ENCODE measurements at regions not wholly inside any gene's neighbourhood (a gene's known extent, or its start where the extent isn't known, plus 50 kb on each side); places are given as distances from the start of the nearest gene placed in this dataset.

DNA sequence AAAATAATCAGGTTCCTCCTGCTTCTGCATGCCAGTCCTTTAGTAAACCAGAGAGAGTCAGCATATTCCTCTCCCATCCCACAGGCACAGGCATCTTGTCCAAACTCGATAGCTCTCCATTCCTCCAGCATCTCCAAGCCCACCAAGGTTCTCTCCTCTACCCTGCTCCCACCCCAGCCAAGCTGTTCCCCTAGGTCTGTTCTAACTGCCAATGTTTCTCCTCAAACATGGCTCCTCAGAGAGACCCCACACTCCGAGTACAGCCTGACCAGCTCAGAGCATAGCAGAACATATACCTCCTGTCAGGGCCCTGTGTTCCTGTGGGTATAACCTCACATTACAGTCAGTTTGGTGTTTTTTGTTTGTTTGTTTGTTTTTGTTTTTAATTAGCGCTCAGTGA lies 177.8 kb downstream of the VEGFA start (continued):
- TF ChIP-seq ZKSCAN1 (IDR thresholded peaks at IDR 0.05; ENCODE audit: low read depth, low read length) (no peak), HDAC1 (IDR thresholded peaks at IDR 0.05) (peak in 1 of 2 experiments; percentile 52; a peak in 2 of 4 replicates), ZNF583 (CRISPR knock-in tag; IDR thresholded peaks at IDR 0.05) (peak; percentile 31; the same call in 1 of the 2 replicates), RBBP5 (IDR thresholded peaks at IDR 0.05; ENCODE audit: borderline replicate concordance, insufficient read depth, low read length, poor library complexity, severe bottlenecking) (no peak), ZNF3 (CRISPR knock-in tag; IDR thresholded peaks at IDR 0.05) (no peak), NFRKB (IDR thresholded peaks at IDR 0.05; ENCODE audit: low read depth) (0 out of 2 replicates have a peak, but pooled peaks have one; percentile 23)
- TF ChIP-seq, protein P1, sequence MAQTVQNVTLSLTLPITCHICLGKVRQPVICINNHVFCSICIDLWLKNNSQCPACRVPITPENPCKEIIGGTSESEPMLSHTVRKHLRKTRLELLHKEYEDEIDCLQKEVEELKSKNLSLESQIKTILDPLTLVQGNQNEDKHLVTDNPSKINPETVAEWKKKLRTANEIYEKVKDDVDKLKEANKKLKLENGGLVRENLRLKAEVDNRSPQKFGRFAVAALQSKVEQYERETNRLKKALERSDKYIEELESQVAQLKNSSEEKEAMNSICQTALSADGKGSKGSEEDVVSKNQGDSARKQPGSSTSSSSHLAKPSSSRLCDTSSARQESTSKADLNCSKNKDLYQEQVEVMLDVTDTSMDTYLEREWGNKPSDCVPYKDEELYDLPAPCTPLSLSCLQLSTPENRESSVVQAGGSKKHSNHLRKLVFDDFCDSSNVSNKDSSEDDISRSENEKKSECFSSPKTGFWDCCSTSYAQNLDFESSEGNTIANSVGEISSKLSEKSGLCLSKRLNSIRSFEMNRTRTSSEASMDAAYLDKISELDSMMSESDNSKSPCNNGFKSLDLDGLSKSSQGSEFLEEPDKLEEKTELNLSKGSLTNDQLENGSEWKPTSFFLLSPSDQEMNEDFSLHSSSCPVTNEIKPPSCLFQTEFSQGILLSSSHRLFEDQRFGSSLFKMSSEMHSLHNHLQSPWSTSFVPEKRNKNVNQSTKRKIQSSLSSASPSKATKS (CRISPR knock-in tag; IDR thresholded peaks at IDR 0.05): no peak

DNA sequence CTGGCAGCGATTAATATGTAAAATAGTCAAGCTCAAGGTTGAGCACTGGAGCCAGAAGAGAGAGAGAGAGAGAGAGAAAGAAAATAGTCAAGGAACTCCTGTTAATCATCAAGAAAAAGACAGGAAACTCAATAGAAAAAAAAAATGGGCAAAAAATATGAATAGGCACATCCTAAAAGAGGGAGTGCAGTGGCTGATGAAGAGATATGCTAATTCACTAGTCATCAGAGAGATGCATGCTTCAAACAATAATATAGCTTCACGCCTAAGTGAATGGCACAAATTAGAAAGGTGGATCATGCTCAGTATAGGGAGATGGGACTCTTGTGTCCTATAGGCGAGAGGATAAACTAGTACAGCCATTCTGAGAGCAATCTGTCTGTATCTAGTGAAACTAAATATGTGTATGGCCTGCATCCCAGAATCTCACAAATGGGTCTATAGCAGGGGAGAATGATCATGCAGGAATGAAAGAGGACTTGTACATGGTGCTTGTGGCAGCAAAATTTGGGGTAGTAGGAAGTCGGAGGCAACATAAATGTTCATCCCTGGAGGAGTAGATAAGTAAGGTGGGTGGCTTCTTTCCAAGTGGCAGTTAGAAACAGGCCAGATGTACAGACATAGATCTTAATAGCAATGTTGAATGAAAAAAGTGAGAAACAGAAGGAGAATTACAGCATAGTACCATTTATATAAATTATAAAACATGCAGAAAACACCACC lies 176.8 kb downstream of the VEGFA start:
- Histone ChIP-seq H3K4me2 (ENCODE audit: insufficient read depth, low read length) (peak overlapping the region; percentile 65), H3K4me3 (no peak overlapping the region), H3K4me1 (replicated peaks in 1 of 2; ENCODE audit: control insufficient read depth in 2 of 2, insufficient read depth in 2 of 2, low read length in 2 of 2) (peaks cover 23 to 58% of the 10 kb centered on the region in 2 experiments), H3K27me3 (ENCODE audit: control insufficient read depth in 2 of 2, insufficient read depth in 2 of 2, low read length in 2 of 2) (no peaks in the 10 kb centered on the region), H2AFZ (ENCODE audit: low read depth, low read length) (peak overlapping the region; percentile 66), H4K20me1 (replicated peaks; ENCODE audit: control insufficient read depth, insufficient read depth, low read length) (no peaks in the 10 kb centered on the region), H3K27ac (ENCODE audit: extremely low read depth, low read depth, low read length) (peak overlapping the region; percentile 72), H3K9me3 (replicated peaks; ENCODE audit: control insufficient read depth, insufficient read depth, low read depth, low read length) (peaks cover 10% of the 10 kb centered on the region; the same call in 1 of the 2 replicates), H3K9me1 (ENCODE audit: control insufficient read depth, insufficient read depth, low read length) (no peaks in the 10 kb centered on the region), H3K79me2 (ENCODE audit: control insufficient read depth, insufficient read depth, low read length) (no peaks in the 10 kb centered on the region), H3K9ac (ENCODE audit: insufficient read depth in 1 of 2, low read depth in 2 of 2, low read length in 2 of 2) (peak overlapping the region in 1 of 2 experiments; percentile 38; a peak in 2 of 4 replicates), H3K36me3 (ENCODE audit: control insufficient read depth, insufficient read depth, low read length) (no peaks in the 10 kb centered on the region)
- intact Hi-C loops (cut with micrococcal nuclease): loop anchor here (1.0 to 5.0 kb wide), 3 partner anchors 21 to 105 kb away; no protein-coding TSS in a partner anchor
- ChIA-PET POLR2A (interaction anchor here (1.2 to 1.7 kb wide), 2 partner anchors 10 to 18 kb away, joined by 4 to 6 read pairs; no protein-coding TSS in a partner anchor), CTCF (ENCODE audit: low intra/inter-chr PET ratio) (no interaction called here)
- peak; percentile 61 for FAIRE-seq
- peak; percentile 51 for ATAC-seq
- DNase-seq (ENCODE audit: extremely low read depth in 1 of 4, low spot score in 3 of 4): peak; percentile 67 to 86 (median 74)
- in situ Hi-C loops (cut with MboI): no loop called here
- BruUV-seq (replicated peaks): no TSS peak
- 26% methylated on average over 4 of the region's 4 CpGs for WGBS (ENCODE audit: insufficient coverage, low coverage, missing lambda C conversion rate)
- TF ChIP-seq SNIP1 (IDR thresholded peaks at IDR 0.05; ENCODE audit: low read depth) (no peak), BRD4 (IDR thresholded peaks at IDR 0.05) (no peak), KAT7 (CRISPR knock-in tag; IDR thresholded peaks at IDR 0.05; ENCODE audit: borderline replicate concordance) (peak; percentile 52; the same call in 1 of the 2 replicates)
- TF ChIP-seq, protein P2, sequence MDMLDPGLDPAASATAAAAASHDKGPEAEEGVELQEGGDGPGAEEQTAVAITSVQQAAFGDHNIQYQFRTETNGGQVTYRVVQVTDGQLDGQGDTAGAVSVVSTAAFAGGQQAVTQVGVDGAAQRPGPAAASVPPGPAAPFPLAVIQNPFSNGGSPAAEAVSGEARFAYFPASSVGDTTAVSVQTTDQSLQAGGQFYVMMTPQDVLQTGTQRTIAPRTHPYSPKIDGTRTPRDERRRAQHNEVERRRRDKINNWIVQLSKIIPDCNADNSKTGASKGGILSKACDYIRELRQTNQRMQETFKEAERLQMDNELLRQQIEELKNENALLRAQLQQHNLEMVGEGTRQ (CRISPR knock-in tag; IDR thresholded peaks at IDR 0.05): no peak
- TF ChIP-seq, protein P3, sequence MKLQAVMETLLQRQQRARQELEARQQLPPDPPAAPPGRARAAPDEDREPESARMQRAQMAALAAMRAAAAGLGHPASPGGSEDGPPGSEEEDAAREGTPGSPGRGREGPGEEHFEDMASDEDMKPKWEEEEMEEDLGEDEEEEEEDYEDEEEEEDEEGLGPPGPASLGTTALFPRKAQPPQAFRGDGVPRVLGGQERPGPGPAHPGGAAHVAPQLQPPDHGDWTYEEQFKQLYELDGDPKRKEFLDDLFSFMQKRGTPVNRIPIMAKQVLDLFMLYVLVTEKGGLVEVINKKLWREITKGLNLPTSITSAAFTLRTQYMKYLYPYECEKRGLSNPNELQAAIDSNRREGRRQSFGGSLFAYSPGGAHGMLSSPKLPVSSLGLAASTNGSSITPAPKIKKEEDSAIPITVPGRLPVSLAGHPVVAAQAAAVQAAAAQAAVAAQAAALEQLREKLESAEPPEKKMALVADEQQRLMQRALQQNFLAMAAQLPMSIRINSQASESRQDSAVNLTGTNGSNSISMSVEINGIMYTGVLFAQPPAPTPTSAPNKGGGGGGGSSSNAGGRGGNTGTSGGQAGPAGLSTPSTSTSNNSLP (IDR thresholded peaks at IDR 0.05; ENCODE audit: borderline replicate concordance, low read depth, low read length): 0 out of 2 replicates have a peak, but pooled peaks have one; percentile 77
- TF ChIP-seq, protein P4, sequence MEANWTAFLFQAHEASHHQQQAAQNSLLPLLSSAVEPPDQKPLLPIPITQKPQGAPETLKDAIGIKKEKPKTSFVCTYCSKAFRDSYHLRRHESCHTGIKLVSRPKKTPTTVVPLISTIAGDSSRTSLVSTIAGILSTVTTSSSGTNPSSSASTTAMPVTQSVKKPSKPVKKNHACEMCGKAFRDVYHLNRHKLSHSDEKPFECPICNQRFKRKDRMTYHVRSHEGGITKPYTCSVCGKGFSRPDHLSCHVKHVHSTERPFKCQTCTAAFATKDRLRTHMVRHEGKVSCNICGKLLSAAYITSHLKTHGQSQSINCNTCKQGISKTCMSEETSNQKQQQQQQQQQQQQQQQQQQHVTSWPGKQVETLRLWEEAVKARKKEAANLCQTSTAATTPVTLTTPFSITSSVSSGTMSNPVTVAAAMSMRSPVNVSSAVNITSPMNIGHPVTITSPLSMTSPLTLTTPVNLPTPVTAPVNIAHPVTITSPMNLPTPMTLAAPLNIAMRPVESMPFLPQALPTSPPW (CRISPR knock-in tag; IDR thresholded peaks at IDR 0.05): peak; percentile 31; the same call in 1 of the 2 replicates

Data from K562 (cell line).